ENCODE measurements at regions not wholly inside any gene's neighbourhood (a gene's known extent, or its start where the extent isn't known, plus 50 kb on each side); places are given as distances from the start of the nearest gene placed in this dataset.
"Not testable (repeated sequence)": the region's sequence is repeated elsewhere in the genome, so short reads cannot be mapped to it uniquely, and the experiment has no call there.

- no peak overlapping the region for H3K4me3 ChIP-seq (ENCODE audit: low read depth, low read length)
- TF ChIP-seq CTCF (IDR thresholded peaks at IDR 0.05; ENCODE audit: insufficient read depth, low read depth, low read length, missing control alignments): no peak
- no peak for DNase-seq (ENCODE audit: low read depth)
These were observed 117.6 kb downstream of the CCDC74A start for GRCh38 chr2:131645177-131645765.

GRCh38 chr2:131646220-131646619, 118.5 kb downstream of the CCDC74A start:
- not testable (repeated sequence) for DNase-seq (ENCODE audit: low read depth); H3K4me3 ChIP-seq (ENCODE audit: low read depth, low read length)

GRCh38 chr2:131646669-131647297, 119.1 kb downstream of the CCDC74A start:
- DNase-seq (ENCODE audit: low read depth): no peak

GRCh38 chr2:131648565-131648964, 120.9 kb downstream of the CCDC74A start:
- not testable (repeated sequence) for H3K4me3 ChIP-seq (ENCODE audit: low read depth, low read length); DNase-seq (ENCODE audit: low read depth)

More at GRCh38 chr2:131646669-131647297, 119.1 kb downstream of the CCDC74A start:
- no peak for TF ChIP-seq CTCF (IDR thresholded peaks at IDR 0.05; ENCODE audit: insufficient read depth, low read depth, low read length, missing control alignments)
- no peak overlapping the region for H3K4me3 ChIP-seq (ENCODE audit: low read depth, low read length)

GRCh38 chr2:131652246-131652645, 124.6 kb downstream of the CCDC74A start:
- not testable (repeated sequence) for H3K4me3 ChIP-seq (ENCODE audit: low read depth, low read length); DNase-seq (ENCODE audit: low read depth)

GRCh38 chr2:131654107-131654506, 126.4 kb downstream of the CCDC74A start:
- H3K4me3 ChIP-seq (ENCODE audit: low read depth, low read length); DNase-seq (ENCODE audit: low read depth): not testable (repeated sequence)

GRCh38 chr2:131656816-131657633, 129.3 kb downstream of the CCDC74A start:
- TF ChIP-seq CTCF (IDR thresholded peaks at IDR 0.05; ENCODE audit: insufficient read depth, low read depth, low read length, missing control alignments): no peak

GRCh38 chr2:131657895-131658768, 130.4 kb downstream of the CCDC74A start:
- no peak overlapping the region for H3K4me3 ChIP-seq (ENCODE audit: low read depth, low read length)
- no peak for DNase-seq (ENCODE audit: low read depth)
- TF ChIP-seq CTCF (IDR thresholded peaks at IDR 0.05; ENCODE audit: insufficient read depth, low read depth, low read length, missing control alignments): no peak

More at GRCh38 chr2:131656816-131657633, 129.3 kb downstream of the CCDC74A start:
- H3K4me3 ChIP-seq (ENCODE audit: low read depth, low read length): no peak overlapping the region
- no peak for DNase-seq (ENCODE audit: low read depth)

All from GM12865 (cell line).